SK-N-SH (cell line): ENCODE measurements at regions not wholly inside any gene's neighbourhood (a gene's known extent, or its start where the extent isn't known, plus 50 kb on each side); places are given as distances from the start of the nearest gene placed in this dataset.

Experiments
- EP300 ChIP-seq, 2 experiments: IDR thresholded peaks; 2 replicates each; pipeline versions ENCODE4 v1.4.0 to v1.6.1; 2012; ENCODE audit warnings: borderline replicate concordance in 1 of 2, low read depth in 1 of 2, low read length in 1 of 2
- GABPA ChIP-seq: IDR thresholded peaks from 2 replicates; pipeline ENCODE4 v1.4.0; 2012; ENCODE audit warnings: low read depth, mild to moderate bottlenecking
- GATA2 ChIP-seq: sonication (generic); formaldehyde crosslinking; IDR thresholded peaks from 2 replicates; pipeline ENCODE4 v1.5.0; 2020; ENCODE audit warnings: mild to moderate bottlenecking, missing genetic modification reagents
- JUND ChIP-seq: IDR thresholded peaks from 2 replicates; pipeline ENCODE4 v1.4.0; 2012
- MXI1 ChIP-seq: IDR thresholded peaks from 2 replicates; pipeline ENCODE4 v1.6.1; 2012; ENCODE audit warnings: mild to moderate bottlenecking, low read depth, low read length, improper control_type of control experiment
- NFIC ChIP-seq: IDR thresholded peaks from 2 replicates; pipeline ENCODE4 v1.4.0; 2012; ENCODE audit warnings: borderline replicate concordance
- RAD21 ChIP-seq: IDR thresholded peaks from 2 replicates; pipeline ENCODE4 v1.6.1; 2012; ENCODE audit warnings: mild to moderate bottlenecking, low read length
- RCOR1 ChIP-seq: fragments of 150-350 bp; IDR thresholded peaks from 2 replicates; pipeline ENCODE4 v1.6.1; 2017; ENCODE audit warnings: antibody characterized with exemption, low read length
- RXRA ChIP-seq: IDR thresholded peaks from 2 replicates; pipeline ENCODE4 v1.4.0; 2012; ENCODE audit warnings: low read depth, mild to moderate bottlenecking, borderline replicate concordance
- TAF1 ChIP-seq: IDR thresholded peaks from 2 replicates; pipeline ENCODE4 v1.6.1; 2012; ENCODE audit warnings: low read depth, mild to moderate bottlenecking, low read length, moderate library complexity, borderline replicate concordance
- TCF12 ChIP-seq: IDR thresholded peaks from 2 replicates; pipeline ENCODE4 v1.4.0; 2012
- TF ChIP-seq, protein P1 (sequence below): fragments of 200-600 bp; sonication (generic); IDR thresholded peaks from 2 replicates; pipeline ENCODE4 v1.6.1; 2017; ENCODE audit warnings: antibody characterized with exemption, mild to moderate bottlenecking, moderate library complexity
- TF ChIP-seq, protein P2 (sequence below): IDR thresholded peaks from 2 replicates; pipeline ENCODE4 v1.4.0; 2012; ENCODE audit warnings: low read depth, borderline replicate concordance
- TF ChIP-seq, protein P3 (sequence below): IDR thresholded peaks from 2 replicates; pipeline ENCODE4 v1.4.0; 2012; ENCODE audit warnings: low read depth

DNA sequence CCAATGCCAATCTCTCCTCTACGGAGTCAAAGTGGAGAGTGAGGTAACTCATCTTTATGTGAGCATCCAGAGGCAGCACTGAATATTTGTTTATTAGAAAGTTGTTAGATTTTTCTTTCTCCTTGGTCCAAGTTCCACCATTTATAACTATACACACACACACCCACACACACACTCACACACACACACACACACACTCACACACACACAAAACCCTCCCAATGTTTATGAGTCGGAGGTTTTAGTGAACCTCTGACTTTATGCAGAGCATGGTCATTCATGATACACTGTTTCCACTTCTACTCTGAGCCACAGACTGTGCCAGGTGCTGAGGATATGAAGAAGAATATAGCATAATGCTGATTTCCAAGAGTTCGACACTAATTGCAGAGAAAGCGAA is 132.9 kb upstream of the CCDC68 start:
- TF ChIP-seq, protein P1, sequence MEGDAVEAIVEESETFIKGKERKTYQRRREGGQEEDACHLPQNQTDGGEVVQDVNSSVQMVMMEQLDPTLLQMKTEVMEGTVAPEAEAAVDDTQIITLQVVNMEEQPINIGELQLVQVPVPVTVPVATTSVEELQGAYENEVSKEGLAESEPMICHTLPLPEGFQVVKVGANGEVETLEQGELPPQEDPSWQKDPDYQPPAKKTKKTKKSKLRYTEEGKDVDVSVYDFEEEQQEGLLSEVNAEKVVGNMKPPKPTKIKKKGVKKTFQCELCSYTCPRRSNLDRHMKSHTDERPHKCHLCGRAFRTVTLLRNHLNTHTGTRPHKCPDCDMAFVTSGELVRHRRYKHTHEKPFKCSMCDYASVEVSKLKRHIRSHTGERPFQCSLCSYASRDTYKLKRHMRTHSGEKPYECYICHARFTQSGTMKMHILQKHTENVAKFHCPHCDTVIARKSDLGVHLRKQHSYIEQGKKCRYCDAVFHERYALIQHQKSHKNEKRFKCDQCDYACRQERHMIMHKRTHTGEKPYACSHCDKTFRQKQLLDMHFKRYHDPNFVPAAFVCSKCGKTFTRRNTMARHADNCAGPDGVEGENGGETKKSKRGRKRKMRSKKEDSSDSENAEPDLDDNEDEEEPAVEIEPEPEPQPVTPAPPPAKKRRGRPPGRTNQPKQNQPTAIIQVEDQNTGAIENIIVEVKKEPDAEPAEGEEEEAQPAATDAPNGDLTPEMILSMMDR, result no peak
- TF ChIP-seq GABPA (no peak), RCOR1 (no peak), GATA2 (CRISPR knock-in tag) (no peak), NFIC (no peak), RXRA (no peak), EP300 (IDR thresholded peaks at IDR 0.05; ENCODE audit: borderline replicate concordance in 1 of 2, low read depth in 1 of 2, low read length in 1 of 2) (no peak), RAD21 (no peak), TCF12 (no peak), TAF1 (no peak), MXI1 (no peak), JUND (no peak)
- TF ChIP-seq, protein P2, sequence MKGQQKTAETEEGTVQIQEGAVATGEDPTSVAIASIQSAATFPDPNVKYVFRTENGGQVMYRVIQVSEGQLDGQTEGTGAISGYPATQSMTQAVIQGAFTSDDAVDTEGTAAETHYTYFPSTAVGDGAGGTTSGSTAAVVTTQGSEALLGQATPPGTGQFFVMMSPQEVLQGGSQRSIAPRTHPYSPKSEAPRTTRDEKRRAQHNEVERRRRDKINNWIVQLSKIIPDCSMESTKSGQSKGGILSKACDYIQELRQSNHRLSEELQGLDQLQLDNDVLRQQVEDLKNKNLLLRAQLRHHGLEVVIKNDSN, result no peak
- TF ChIP-seq, protein P3, sequence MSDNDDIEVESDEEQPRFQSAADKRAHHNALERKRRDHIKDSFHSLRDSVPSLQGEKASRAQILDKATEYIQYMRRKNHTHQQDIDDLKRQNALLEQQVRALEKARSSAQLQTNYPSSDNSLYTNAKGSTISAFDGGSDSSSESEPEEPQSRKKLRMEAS, result no peak
